Testis (tissue), 2 donors: ENCODE measurements at regions not wholly inside any gene's neighbourhood (a gene's known extent, or its start where the extent isn't known, plus 50 kb on each side); places are given as distances from the start of the nearest gene placed in this dataset.

ENCODE experiments used
- DNase-seq: peaks from one replicate; pipeline ENCODE4 v3.0.0-alpha.2; 2019
- H3K27ac ChIP-seq, 2 donors: fragments of 200-600 bp; sonication (generic); one replicate each; pipeline ENCODE4 v1.5.1; 2019
- H3K27me3 ChIP-seq: fragments of 200-600 bp; sonication (generic); one replicate; pipeline ENCODE4 v1.5.1; 2019
- H3K36me3 ChIP-seq: fragments of 200-600 bp; sonication (generic); one replicate; pipeline ENCODE4 v1.5.1; 2017; ENCODE audit warnings: low read depth; ENCODE audit errors: missing control alignments
- H3K4me1 ChIP-seq: fragments of 200-600 bp; sonication (generic); one replicate; pipeline ENCODE4 v1.5.1; 2019
- H3K4me3 ChIP-seq, 2 donors: fragments of 200-600 bp; sonication (generic); one replicate each; pipeline ENCODE4 v1.5.1; 2017 to 2019
- H3K9me3 ChIP-seq: fragments of 200-600 bp; sonication (generic); one replicate; pipeline ENCODE4 v1.5.1; 2017
- CTCF ChIP-seq, 3 experiments: fragments of 450-650 bp in 2 of 3; fragments of 200-600 bp in 1 of 3; sonication (generic) in 1 of 3; IDR thresholded peaks; one replicate each; pipeline ENCODE4 v1.5.1; 2016 to 2019; ENCODE audit warnings: antibody characterized with exemption in 3 of 3, mild to moderate bottlenecking in 2 of 3, moderate library complexity in 1 of 3
- POLR2A ChIP-seq: fragments of 450-650 bp; IDR thresholded peaks from one replicate; pipeline ENCODE4 v1.6.1; 2017; ENCODE audit warnings: antibody characterized with exemption, mild to moderate bottlenecking, moderate library complexity
- WGBS, 2 donors: methylation state at CpG; one replicate each; pipeline ENCODE4 v1.1.5; 2018; 5-methylcytosine and 5-hydroxymethylcytosine counted together
- intact Hi-C: fragments of 100-400 bp; cut with DNase I; formaldehyde crosslinking; loops from one replicate; pipeline ENCODE4 v1.15.1; 2023; ENCODE audit warnings: low total_unique reads

- no peak for DNase-seq
- 81% methylated on average over 1 of the region's 1 CpG for WGBS, 2 donors
- TF ChIP-seq POLR2A: no peak
- TF ChIP-seq CTCF (IDR thresholded peaks at IDR 0.05): no peak
Measured at GRCh38 chr4:127126718-127127117, 506.0 kb upstream of the INTU start.

GRCh38 chr4:127131527-127131926 is 501.2 kb upstream of the INTU start:
- Histone ChIP-seq H3K27me3 (no peaks in the 10 kb centered on the region), H3K9me3 (no peaks in the 10 kb centered on the region), H3K4me1 (no peaks in the 10 kb centered on the region), H3K4me3 (no peak overlapping the region), H3K27ac (no peak overlapping the region), H3K36me3 (no peaks in the 10 kb centered on the region)
- WGBS, 2 donors: 90 to 97% methylated on average over 2 of the region's 2 CpGs
- intact Hi-C loops: no loop called here
- no peak for TF ChIP-seq POLR2A
- no peak for TF ChIP-seq CTCF (IDR thresholded peaks at IDR 0.05)
- DNase-seq: no peak

More at GRCh38 chr4:127126718-127127117, 506.0 kb upstream of the INTU start:
- no peaks in the 10 kb centered on the region for H3K36me3 ChIP-seq
- no peak overlapping the region for H3K27ac ChIP-seq
- no peak overlapping the region for H3K4me3 ChIP-seq
- intact Hi-C loops: no loop called here
- no peaks in the 10 kb centered on the region for H3K27me3 ChIP-seq
- no peaks in the 10 kb centered on the region for H3K4me1 ChIP-seq
- H3K9me3 ChIP-seq: no peaks in the 10 kb centered on the region

GRCh38 chr4:127134490-127134889 is 498.3 kb upstream of the INTU start:
- H3K4me1 ChIP-seq: no peaks in the 10 kb centered on the region
- no peak for TF ChIP-seq POLR2A
- TF ChIP-seq CTCF (IDR thresholded peaks at IDR 0.05): no peak
- H3K4me3 ChIP-seq: no peak overlapping the region
- H3K9me3 ChIP-seq: no peaks in the 10 kb centered on the region
- intact Hi-C loops: no loop called here
- no peaks in the 10 kb centered on the region for H3K27me3 ChIP-seq
- WGBS, 2 donors: 63 to 73% methylated on average over 2 of the region's 2 CpGs
- H3K36me3 ChIP-seq: no peaks in the 10 kb centered on the region
- H3K27ac ChIP-seq: no peak overlapping the region
- no peak for DNase-seq

- H3K4me3 ChIP-seq: no peak overlapping the region
- intact Hi-C loops: no loop called here
- H3K36me3 ChIP-seq: no peaks in the 10 kb centered on the region
- no peak for TF ChIP-seq CTCF (IDR thresholded peaks at IDR 0.05)
- no peak for TF ChIP-seq POLR2A
- H3K4me1 ChIP-seq: no peaks in the 10 kb centered on the region
- H3K27me3 ChIP-seq: no peaks in the 10 kb centered on the region
- WGBS, 2 donors: 90 to 95% methylated on average over 4 of the region's 4 CpGs
- no peak for DNase-seq
- no peak overlapping the region for H3K27ac ChIP-seq
- no peaks in the 10 kb centered on the region for H3K9me3 ChIP-seq
Measured at GRCh38 chr4:127138586-127138985, 494.2 kb upstream of the INTU start.

GRCh38 chr4:127139788-127140286 is 492.9 kb upstream of the INTU start:
- Histone ChIP-seq H3K9me3 (no peaks in the 10 kb centered on the region), H3K27ac (no peak overlapping the region), H3K4me1 (no peaks in the 10 kb centered on the region), H3K36me3 (no peaks in the 10 kb centered on the region), H3K4me3 (no peak overlapping the region), H3K27me3 (no peaks in the 10 kb centered on the region)
- 89 to 92% methylated on average over 6 of the region's 6 CpGs for WGBS, 2 donors
- intact Hi-C loops: no loop called here
- DNase-seq: no peak
- TF ChIP-seq CTCF (IDR thresholded peaks at IDR 0.05) (no peak), POLR2A (no peak)
